ENCODE measurements at regions not wholly inside any gene's neighbourhood (a gene's known extent, or its start where the extent isn't known, plus 50 kb on each side); places are given as distances from the start of the nearest gene placed in this dataset.

GRCh38 chr11:122422682-122423081 is 232.8 kb upstream of the UBASH3B start:
- no peaks in the 10 kb centered on the region for H3K79me2 ChIP-seq (ENCODE audit: control insufficient read depth, insufficient read depth, low read length, poor library complexity)
- H3K36me3 ChIP-seq (ENCODE audit: control insufficient read depth in 1 of 2, insufficient read depth in 2 of 2, low read length in 2 of 2) = no peaks in the 10 kb centered on the region
- no peak overlapping the region for H3K4ac ChIP-seq (ENCODE audit: low read depth, low read length)
- no peaks in the 10 kb centered on the region for H3K27me3 ChIP-seq (ENCODE audit: insufficient read depth, low read length)
- no peak overlapping the region for H4K8ac ChIP-seq (ENCODE audit: low read depth, low read length)
- no CpG with 5 or more reads among the region's 4 CpGs for WGBS (ENCODE audit: extremely low coverage, insufficient coverage, insufficient read length)
- no peak overlapping the region for H3K14ac ChIP-seq (ENCODE audit: low read length)
- no peak overlapping the region for H2BK120ac ChIP-seq (ENCODE audit: insufficient read depth, low read length, poor library complexity)
- no peak overlapping the region for H2AFZ ChIP-seq (ENCODE audit: insufficient read depth, low read length, poor library complexity)
- H2BK12ac ChIP-seq (ENCODE audit: low read length) = no peak overlapping the region
- no peak overlapping the region for H2BK5ac ChIP-seq (ENCODE audit: low read depth, low read length, poor library complexity)
- no peak overlapping the region for H3K4me3 ChIP-seq (ENCODE audit: low read depth, low read length)
- no peaks in the 10 kb centered on the region for H3K79me1 ChIP-seq (ENCODE audit: low read length)
- no peak overlapping the region for H3K27ac ChIP-seq (ENCODE audit: low read depth, low read length)
- no peak overlapping the region for H3K4me2 ChIP-seq (ENCODE audit: low read length)
- no peak overlapping the region for H3K18ac ChIP-seq (ENCODE audit: low read length)
- H4K91ac ChIP-seq (ENCODE audit: low read depth, low read length) = no peak overlapping the region
- H3K9me3 ChIP-seq (ENCODE audit: insufficient read depth, low read depth, low read length) = no peaks in the 10 kb centered on the region
- peak; percentile 86 to 97 for DNase-seq
- peaks cover 2 to 5% of the 10 kb centered on the region in 2 experiments for H3K4me1 ChIP-seq (ENCODE audit: control insufficient read depth in 1 of 2, insufficient read depth in 2 of 2, low read length in 2 of 2)
- H2AK5ac ChIP-seq (ENCODE audit: low read length) = no peak overlapping the region
- no peak overlapping the region for H3K9ac ChIP-seq (ENCODE audit: low read length)
- no peak overlapping the region for H4K12ac ChIP-seq (ENCODE audit: low read depth, low read length)
- no peak overlapping the region for H3K23ac ChIP-seq (ENCODE audit: low read length)

GRCh38 chr11:122421702-122422101 is 233.8 kb upstream of the UBASH3B start:
- H2BK12ac ChIP-seq (ENCODE audit: low read length) = no peak overlapping the region
- peaks cover 2 to 5% of the 10 kb centered on the region in 2 experiments for H3K4me1 ChIP-seq (ENCODE audit: control insufficient read depth in 1 of 2, insufficient read depth in 2 of 2, low read length in 2 of 2)
- H3K79me1 ChIP-seq (ENCODE audit: low read length) = no peaks in the 10 kb centered on the region
- no peaks in the 10 kb centered on the region for H3K9me3 ChIP-seq (ENCODE audit: insufficient read depth, low read depth, low read length)
- H3K9ac ChIP-seq (ENCODE audit: low read length) = no peak overlapping the region
- no peak overlapping the region for H2BK120ac ChIP-seq (ENCODE audit: insufficient read depth, low read length, poor library complexity)
- DNase-seq = peak in 1 of 2 donors; percentile 67
- H3K27me3 ChIP-seq (ENCODE audit: insufficient read depth, low read length) = no peaks in the 10 kb centered on the region
- H3K4ac ChIP-seq (ENCODE audit: low read depth, low read length) = no peak overlapping the region
- no peak overlapping the region for H2AFZ ChIP-seq (ENCODE audit: insufficient read depth, low read length, poor library complexity)
- no peak overlapping the region for H3K27ac ChIP-seq (ENCODE audit: low read depth, low read length)
- no peak overlapping the region for H3K4me3 ChIP-seq (ENCODE audit: low read depth, low read length)
- H4K8ac ChIP-seq (ENCODE audit: low read depth, low read length) = no peak overlapping the region
- no peak overlapping the region for H3K4me2 ChIP-seq (ENCODE audit: low read length)
- H2AK5ac ChIP-seq (ENCODE audit: low read length) = no peak overlapping the region
- H3K23ac ChIP-seq (ENCODE audit: low read length) = no peak overlapping the region
- no peak overlapping the region for H4K91ac ChIP-seq (ENCODE audit: low read depth, low read length)
- no peaks in the 10 kb centered on the region for H3K79me2 ChIP-seq (ENCODE audit: control insufficient read depth, insufficient read depth, low read length, poor library complexity)
- H4K12ac ChIP-seq (ENCODE audit: low read depth, low read length) = no peak overlapping the region
- no peak overlapping the region for H3K18ac ChIP-seq (ENCODE audit: low read length)
- no CpG with 5 or more reads among the region's 3 CpGs for WGBS (ENCODE audit: extremely low coverage, insufficient coverage, insufficient read length)
- H3K14ac ChIP-seq (ENCODE audit: low read length) = no peak overlapping the region
- H3K36me3 ChIP-seq (ENCODE audit: control insufficient read depth in 1 of 2, insufficient read depth in 2 of 2, low read length in 2 of 2) = no peaks in the 10 kb centered on the region
- no peak overlapping the region for H2BK5ac ChIP-seq (ENCODE audit: low read depth, low read length, poor library complexity)

DNA sequence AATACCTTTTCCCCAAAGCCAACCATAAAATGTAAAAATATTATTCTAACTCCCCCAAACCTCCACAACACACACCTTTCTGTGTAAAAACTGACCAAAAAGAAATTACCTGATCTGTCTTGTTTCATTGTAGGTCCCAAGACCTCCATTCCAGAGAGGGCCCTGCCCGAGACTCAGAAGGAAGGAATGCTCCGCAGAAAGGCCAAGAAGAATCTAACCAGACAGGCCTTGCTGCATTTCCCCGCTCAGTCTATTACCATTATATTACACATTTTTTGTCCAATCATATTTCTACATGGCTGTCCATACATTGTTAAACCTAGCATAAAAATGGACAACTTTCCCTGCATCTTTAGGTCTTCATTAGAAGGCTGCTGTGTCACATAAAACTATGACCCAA is 237.5 kb upstream of the UBASH3B start:
- Histone ChIP-seq H2BK5ac (ENCODE audit: low read depth, low read length, poor library complexity) (no peak overlapping the region), H4K8ac (ENCODE audit: low read depth, low read length) (no peak overlapping the region), H3K9me3 (ENCODE audit: insufficient read depth, low read depth, low read length) (peaks cover 2% of the 10 kb centered on the region)

GRCh38 chr11:122414406-122415018 is 241.0 kb upstream of the UBASH3B start:
- no peak overlapping the region for H3K4me3 ChIP-seq (ENCODE audit: low read depth, low read length)
- H2AFZ ChIP-seq (ENCODE audit: insufficient read depth, low read length, poor library complexity) = no peak overlapping the region
- H3K27ac ChIP-seq (ENCODE audit: low read depth, low read length) = no peak overlapping the region
- no peak overlapping the region for H2BK12ac ChIP-seq (ENCODE audit: low read length)
- no peak overlapping the region for H4K12ac ChIP-seq (ENCODE audit: low read depth, low read length)
- no peak overlapping the region for H2BK120ac ChIP-seq (ENCODE audit: insufficient read depth, low read length, poor library complexity)
- no peak overlapping the region for H3K4ac ChIP-seq (ENCODE audit: low read depth, low read length)
- no peak overlapping the region for H4K8ac ChIP-seq (ENCODE audit: low read depth, low read length)
- H3K79me1 ChIP-seq (ENCODE audit: low read length) = no peaks in the 10 kb centered on the region
- H3K9ac ChIP-seq (ENCODE audit: low read length) = no peak overlapping the region
- DNase-seq = no peak
- no peak overlapping the region for H2BK5ac ChIP-seq (ENCODE audit: low read depth, low read length, poor library complexity)
- peaks cover 0 to 3% of the 10 kb centered on the region in 2 experiments for H3K4me1 ChIP-seq (ENCODE audit: control insufficient read depth in 1 of 2, insufficient read depth in 2 of 2, low read length in 2 of 2)
- H3K9me3 ChIP-seq (ENCODE audit: insufficient read depth, low read depth, low read length) = peaks cover 2% of the 10 kb centered on the region
- H3K36me3 ChIP-seq (ENCODE audit: control insufficient read depth in 1 of 2, insufficient read depth in 2 of 2, low read length in 2 of 2) = no peaks in the 10 kb centered on the region
- no peak overlapping the region for H3K23ac ChIP-seq (ENCODE audit: low read length)
- H2AK5ac ChIP-seq (ENCODE audit: low read length) = no peak overlapping the region
- H3K18ac ChIP-seq (ENCODE audit: low read length) = no peak overlapping the region
- no peak overlapping the region for H3K14ac ChIP-seq (ENCODE audit: low read length)
- no peaks in the 10 kb centered on the region for H3K27me3 ChIP-seq (ENCODE audit: insufficient read depth, low read length)
- H4K91ac ChIP-seq (ENCODE audit: low read depth, low read length) = no peak overlapping the region
- H3K79me2 ChIP-seq (ENCODE audit: control insufficient read depth, insufficient read depth, low read length, poor library complexity) = no peaks in the 10 kb centered on the region
- no CpG with 5 or more reads among the region's 2 CpGs for WGBS (ENCODE audit: extremely low coverage, insufficient coverage, insufficient read length)
- no peak overlapping the region for H3K4me2 ChIP-seq (ENCODE audit: low read length)

More for the DNA sequence above, 237.5 kb upstream of the UBASH3B start:
- Histone ChIP-seq H3K79me1 (ENCODE audit: low read length) (no peaks in the 10 kb centered on the region), H2BK120ac (ENCODE audit: insufficient read depth, low read length, poor library complexity) (no peak overlapping the region), H3K27ac (ENCODE audit: low read depth, low read length) (no peak overlapping the region), H3K23ac (ENCODE audit: low read length) (no peak overlapping the region), H3K4ac (ENCODE audit: low read depth, low read length) (no peak overlapping the region), H3K79me2 (ENCODE audit: control insufficient read depth, insufficient read depth, low read length, poor library complexity) (no peaks in the 10 kb centered on the region), H3K18ac (ENCODE audit: low read length) (no peak overlapping the region), H3K36me3 (ENCODE audit: control insufficient read depth in 1 of 2, insufficient read depth in 2 of 2, low read length in 2 of 2) (no peaks in the 10 kb centered on the region), H3K4me1 (ENCODE audit: control insufficient read depth in 1 of 2, insufficient read depth in 2 of 2, low read length in 2 of 2) (peaks cover 2 to 5% of the 10 kb centered on the region in 2 experiments), H3K9ac (ENCODE audit: low read length) (no peak overlapping the region), H2AK5ac (ENCODE audit: low read length) (no peak overlapping the region), H4K12ac (ENCODE audit: low read depth, low read length) (no peak overlapping the region), H3K14ac (ENCODE audit: low read length) (no peak overlapping the region), H4K91ac (ENCODE audit: low read depth, low read length) (no peak overlapping the region), H2BK12ac (ENCODE audit: low read length) (no peak overlapping the region), H3K4me2 (ENCODE audit: low read length) (no peak overlapping the region), H2AFZ (ENCODE audit: insufficient read depth, low read length, poor library complexity) (no peak overlapping the region), H3K4me3 (ENCODE audit: low read depth, low read length) (no peak overlapping the region), H3K27me3 (ENCODE audit: insufficient read depth, low read length) (no peaks in the 10 kb centered on the region)
- DNase-seq = peak; percentile 91 to 95
- no CpG with 5 or more reads among the region's 3 CpGs for WGBS (ENCODE audit: extremely low coverage, insufficient coverage, insufficient read length)
